ENCODE measurements at regions not wholly inside any gene's neighbourhood (a gene's known extent, or its start where the extent isn't known, plus 50 kb on each side); places are given as distances from the start of the nearest gene placed in this dataset.

- no peak for DNase-seq
Observed at GRCh38 chr21:27831816-27832569, 865.1 kb upstream of the ADAMTS5 start.

GRCh38 chr21:27831177-27831576 lies 864.3 kb upstream of the ADAMTS5 start:
- DNase-seq, result no peak

GRCh38 chr21:27827972-27828371 lies 861.1 kb upstream of the ADAMTS5 start:
- DNase-seq, result no peak

GRCh38 chr21:27825035-27825434 lies 858.1 kb upstream of the ADAMTS5 start:
- DNase-seq, result no peak

- no peak for DNase-seq
Observed at GRCh38 chr21:27823652-27824201, 856.8 kb upstream of the ADAMTS5 start.

GRCh38 chr21:27820342-27820741 lies 853.5 kb upstream of the ADAMTS5 start:
- DNase-seq, result no peak

- no peak for DNase-seq
Observed at GRCh38 chr21:27819299-27819698, 852.4 kb upstream of the ADAMTS5 start.

GRCh38 chr21:27818847-27819246 lies 852.0 kb upstream of the ADAMTS5 start:
- no peak for DNase-seq

- no peak for DNase-seq
Observed at GRCh38 chr21:27817902-27818623, 851.2 kb upstream of the ADAMTS5 start.

GRCh38 chr21:27817074-27817473 lies 850.2 kb upstream of the ADAMTS5 start:
- DNase-seq, result no peak

GRCh38 chr21:27816301-27816700 lies 849.4 kb upstream of the ADAMTS5 start:
- no peak for DNase-seq

GRCh38 chr21:27814226-27814625 lies 847.3 kb upstream of the ADAMTS5 start:
- no peak for DNase-seq

- DNase-seq, result no peak
Observed at GRCh38 chr21:27813750-27814149, 846.9 kb upstream of the ADAMTS5 start.

GRCh38 chr21:27813344-27813743 lies 846.5 kb upstream of the ADAMTS5 start:
- DNase-seq, result no peak

- DNase-seq, result no peak
Observed at GRCh38 chr21:27812279-27812678, 845.4 kb upstream of the ADAMTS5 start.

- DNase-seq, result no peak
Observed at GRCh38 chr21:27808923-27809322, 842.0 kb upstream of the ADAMTS5 start.

GRCh38 chr21:27807596-27807995 lies 840.7 kb upstream of the ADAMTS5 start:
- DNase-seq, result no peak

- no peak for DNase-seq
Observed at GRCh38 chr21:27806281-27806680, 839.4 kb upstream of the ADAMTS5 start.

GRCh38 chr21:27805696-27806095 lies 838.8 kb upstream of the ADAMTS5 start:
- DNase-seq, result no peak

- DNase-seq, result no peak
Observed at GRCh38 chr21:27804515-27804914, 837.6 kb upstream of the ADAMTS5 start.

- DNase-seq, result no peak
Observed at GRCh38 chr21:27803571-27803970, 836.7 kb upstream of the ADAMTS5 start.

- no peak for DNase-seq
Observed at GRCh38 chr21:27802816-27803475, 836.1 kb upstream of the ADAMTS5 start.

GRCh38 chr21:27799861-27800260 lies 833.0 kb upstream of the ADAMTS5 start:
- DNase-seq, result no peak

GRCh38 chr21:27796106-27796505 lies 829.2 kb upstream of the ADAMTS5 start:
- no peak for DNase-seq

Data from activated CD4-positive, CD25-positive, alpha-beta regulatory T cell treated with anti-CD3 and anti-CD28 coated beads, Interleukin-2, amount 50 U/mL, for 72 hours (primary cell).